K562 (cell line): ENCODE measurements at regions not wholly inside any gene's neighbourhood (a gene's known extent, or its start where the extent isn't known, plus 50 kb on each side); places are given as distances from the start of the nearest gene placed in this dataset.
"Not testable (repeated sequence)": the region's sequence is repeated elsewhere in the genome, so short reads cannot be mapped to it uniquely, and the experiment has no call there.

Source experiments
- CBX5 ChIP-seq: IDR thresholded peaks from 2 replicates; pipeline ENCODE4 v1.6.1; 2014; ENCODE audit warnings: low read depth, borderline replicate concordance
- NCOR1 ChIP-seq: fragments of 450-650 bp; IDR thresholded peaks from 2 replicates; pipeline ENCODE4 v1.6.1; 2016; ENCODE audit warnings: mild to moderate bottlenecking, moderate library complexity
- PBX2 ChIP-seq, 2 experiments: IDR thresholded peaks in 1 of 2; conservative IDR thresholded peaks in 1 of 2; 2 replicates each; pipeline ENCODE4 v1.6.1; 2016; ENCODE audit warnings: low read depth in 2 of 2, mild to moderate bottlenecking in 1 of 2, missing compliant biosample characterization in 1 of 2, missing genetic modification characterization in 1 of 2, moderate library complexity in 1 of 2
- SPI1 ChIP-seq: IDR thresholded peaks from 2 replicates; pipeline ENCODE4 v1.6.1; 2011; ENCODE audit warnings: low read depth, low read length, control low read depth, borderline replicate concordance
- YY1 ChIP-seq, 3 experiments: IDR thresholded peaks; 2 replicates each; pipeline ENCODE4 v1.6.1; 2011; ENCODE audit warnings: low read length in 2 of 3, mild to moderate bottlenecking in 2 of 3, moderate library complexity in 2 of 3, borderline replicate concordance in 1 of 3, control low read depth in 1 of 3, low read depth in 1 of 3; ENCODE audit not compliant: insufficient read depth in 3 of 3, insufficient replicate concordance in 2 of 3, control insufficient read depth in 1 of 3, insufficient read length in 1 of 3; ENCODE audit errors: extremely low read depth in 1 of 3
- TF ChIP-seq, protein P1 (sequence below): IDR thresholded peaks from 2 replicates; pipeline ENCODE4 v1.6.1; 2011; ENCODE audit warnings: borderline replicate concordance, low read depth, mild to moderate bottlenecking, moderate library complexity, low read length; ENCODE audit not compliant: insufficient read depth, poor library complexity, severe bottlenecking
- TF ChIP-seq, protein P2 (sequence below), 2 experiments: fragments of 450-650 bp in 1 of 2; sonication (generic) in 1 of 2; formaldehyde crosslinking in 1 of 2; IDR thresholded peaks; 2 replicates each; pipeline versions ENCODE4 v1.7.1 to v1.9.0; 2016 to 2022; ENCODE audit warnings: inconsistent platforms in 1 of 2, mild to moderate bottlenecking in 1 of 2, missing genetic modification reagents in 1 of 2
- TF ChIP-seq, protein P3 (sequence below): fragments of 200-800 bp; sonication (Bioruptor generic); IDR thresholded peaks from 2 replicates; pipeline ENCODE4 v1.6.1; 2017; ENCODE audit warnings: missing genetic modification characterization, missing compliant biosample characterization

GRCh38 chr20:30290361-30291063, 967.0 kb upstream of the DEFB115 start (continued):
- TF ChIP-seq CBX5 (peak; percentile 64; the same call in 1 of the 2 replicates), NCOR1 (peak; percentile 13), YY1 (IDR thresholded peaks at IDR 0.05; ENCODE audit: borderline replicate concordance in 1 of 3, control insufficient read depth in 1 of 3, extremely low read depth in 1 of 3, insufficient read depth in 3 of 3, insufficient read length in 1 of 3, insufficient replicate concordance in 2 of 3, low read depth in 1 of 3, low read length in 2 of 3) (peak in 1 of 3 experiments; percentile 63), PBX2 (CRISPR knock-in tag; IDR thresholded peaks at IDR 0.05; ENCODE audit: low read depth) (peak; percentile 61), PBX2 (tag; conservative IDR thresholded peaks at IDR 0.05; ENCODE audit: low read depth) (peak; percentile 95), SPI1 (peak; percentile 10; the same call in 1 of the 2 replicates)
- TF ChIP-seq, protein P1, sequence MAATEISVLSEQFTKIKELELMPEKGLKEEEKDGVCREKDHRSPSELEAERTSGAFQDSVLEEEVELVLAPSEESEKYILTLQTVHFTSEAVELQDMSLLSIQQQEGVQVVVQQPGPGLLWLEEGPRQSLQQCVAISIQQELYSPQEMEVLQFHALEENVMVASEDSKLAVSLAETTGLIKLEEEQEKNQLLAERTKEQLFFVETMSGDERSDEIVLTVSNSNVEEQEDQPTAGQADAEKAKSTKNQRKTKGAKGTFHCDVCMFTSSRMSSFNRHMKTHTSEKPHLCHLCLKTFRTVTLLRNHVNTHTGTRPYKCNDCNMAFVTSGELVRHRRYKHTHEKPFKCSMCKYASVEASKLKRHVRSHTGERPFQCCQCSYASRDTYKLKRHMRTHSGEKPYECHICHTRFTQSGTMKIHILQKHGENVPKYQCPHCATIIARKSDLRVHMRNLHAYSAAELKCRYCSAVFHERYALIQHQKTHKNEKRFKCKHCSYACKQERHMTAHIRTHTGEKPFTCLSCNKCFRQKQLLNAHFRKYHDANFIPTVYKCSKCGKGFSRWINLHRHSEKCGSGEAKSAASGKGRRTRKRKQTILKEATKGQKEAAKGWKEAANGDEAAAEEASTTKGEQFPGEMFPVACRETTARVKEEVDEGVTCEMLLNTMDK, result peak; percentile 86
- TF ChIP-seq, protein P2, sequence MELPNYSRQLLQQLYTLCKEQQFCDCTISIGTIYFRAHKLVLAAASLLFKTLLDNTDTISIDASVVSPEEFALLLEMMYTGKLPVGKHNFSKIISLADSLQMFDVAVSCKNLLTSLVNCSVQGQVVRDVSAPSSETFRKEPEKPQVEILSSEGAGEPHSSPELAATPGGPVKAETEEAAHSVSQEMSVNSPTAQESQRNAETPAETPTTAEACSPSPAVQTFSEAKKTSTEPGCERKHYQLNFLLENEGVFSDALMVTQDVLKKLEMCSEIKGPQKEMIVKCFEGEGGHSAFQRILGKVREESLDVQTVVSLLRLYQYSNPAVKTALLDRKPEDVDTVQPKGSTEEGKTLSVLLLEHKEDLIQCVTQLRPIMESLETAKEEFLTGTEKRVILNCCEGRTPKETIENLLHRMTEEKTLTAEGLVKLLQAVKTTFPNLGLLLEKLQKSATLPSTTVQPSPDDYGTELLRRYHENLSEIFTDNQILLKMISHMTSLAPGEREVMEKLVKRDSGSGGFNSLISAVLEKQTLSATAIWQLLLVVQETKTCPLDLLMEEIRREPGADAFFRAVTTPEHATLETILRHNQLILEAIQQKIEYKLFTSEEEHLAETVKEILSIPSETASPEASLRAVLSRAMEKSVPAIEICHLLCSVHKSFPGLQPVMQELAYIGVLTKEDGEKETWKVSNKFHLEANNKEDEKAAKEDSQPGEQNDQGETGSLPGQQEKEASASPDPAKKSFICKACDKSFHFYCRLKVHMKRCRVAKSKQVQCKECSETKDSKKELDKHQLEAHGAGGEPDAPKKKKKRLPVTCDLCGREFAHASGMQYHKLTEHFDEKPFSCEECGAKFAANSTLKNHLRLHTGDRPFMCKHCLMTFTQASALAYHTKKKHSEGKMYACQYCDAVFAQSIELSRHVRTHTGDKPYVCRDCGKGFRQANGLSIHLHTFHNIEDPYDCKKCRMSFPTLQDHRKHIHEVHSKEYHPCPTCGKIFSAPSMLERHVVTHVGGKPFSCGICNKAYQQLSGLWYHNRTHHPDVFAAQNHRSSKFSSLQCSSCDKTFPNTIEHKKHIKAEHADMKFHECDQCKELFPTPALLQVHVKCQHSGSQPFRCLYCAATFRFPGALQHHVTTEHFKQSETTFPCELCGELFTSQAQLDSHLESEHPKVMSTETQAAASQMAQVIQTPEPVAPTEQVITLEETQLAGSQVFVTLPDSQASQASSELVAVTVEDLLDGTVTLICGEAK (IDR thresholded peaks at IDR 0.05), result peak; percentile 47; the same call in 1 of the 2 replicates
- TF ChIP-seq, protein P2 (CRISPR knock-in tag; IDR thresholded peaks at IDR 0.05), result not testable (repeated sequence)
- TF ChIP-seq, protein P3, sequence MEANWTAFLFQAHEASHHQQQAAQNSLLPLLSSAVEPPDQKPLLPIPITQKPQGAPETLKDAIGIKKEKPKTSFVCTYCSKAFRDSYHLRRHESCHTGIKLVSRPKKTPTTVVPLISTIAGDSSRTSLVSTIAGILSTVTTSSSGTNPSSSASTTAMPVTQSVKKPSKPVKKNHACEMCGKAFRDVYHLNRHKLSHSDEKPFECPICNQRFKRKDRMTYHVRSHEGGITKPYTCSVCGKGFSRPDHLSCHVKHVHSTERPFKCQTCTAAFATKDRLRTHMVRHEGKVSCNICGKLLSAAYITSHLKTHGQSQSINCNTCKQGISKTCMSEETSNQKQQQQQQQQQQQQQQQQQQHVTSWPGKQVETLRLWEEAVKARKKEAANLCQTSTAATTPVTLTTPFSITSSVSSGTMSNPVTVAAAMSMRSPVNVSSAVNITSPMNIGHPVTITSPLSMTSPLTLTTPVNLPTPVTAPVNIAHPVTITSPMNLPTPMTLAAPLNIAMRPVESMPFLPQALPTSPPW (CRISPR knock-in tag), result peak; percentile 95
